UCSD-AML1 (cell line): ENCODE measurements at regions not wholly inside any gene's neighbourhood (a gene's known extent, or its start where the extent isn't known, plus 50 kb on each side); places are given as distances from the start of the nearest gene placed in this dataset.

ENCODE experiments used
- DNase-seq: peaks from one replicate; lab custom pipeline; 2025; ENCODE audit not compliant: unreplicated experiment; lab: John Stamatoyannopoulos, UW

DNA sequence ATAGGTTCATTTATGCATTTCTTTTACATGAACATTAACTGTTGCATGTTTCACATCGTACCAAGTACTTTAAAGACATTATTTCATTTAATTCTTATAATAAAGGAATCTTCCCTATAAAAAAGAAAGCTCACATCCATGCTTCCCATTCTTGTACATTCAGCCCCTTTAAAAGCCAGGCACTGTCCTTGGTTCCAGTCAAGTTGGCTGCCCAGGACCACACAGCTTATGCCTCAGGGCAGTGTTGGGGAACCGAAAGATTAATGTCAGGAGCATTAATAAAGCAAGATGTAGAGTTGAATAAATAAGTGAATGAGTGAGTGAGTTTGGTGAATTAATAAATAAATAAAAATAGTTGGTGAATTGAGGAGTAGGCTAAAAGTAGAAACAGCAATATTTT is 409.4 kb upstream of the DAB1 start:
- no peak for DNase-seq

DNA sequence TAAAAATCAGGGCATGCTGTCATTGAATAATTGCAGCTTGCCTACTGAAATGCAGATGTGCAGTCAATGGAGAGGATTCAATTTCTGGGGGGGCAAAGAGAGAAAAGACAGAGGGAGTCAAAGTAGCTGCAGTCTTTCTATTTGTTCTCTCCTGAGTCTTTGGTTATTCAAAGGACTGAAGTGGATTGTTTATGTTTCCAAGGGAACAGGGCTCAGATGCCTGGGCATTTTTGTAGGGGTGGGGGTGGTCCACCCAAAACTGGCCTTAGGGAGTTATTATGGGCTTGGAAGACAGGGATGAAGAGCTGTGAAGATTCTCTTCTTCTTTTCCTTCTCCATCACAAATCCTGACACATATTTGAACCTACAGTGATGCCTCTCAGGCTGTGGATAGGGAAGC is 408.8 kb upstream of the DAB1 start:
- no peak for DNase-seq

DNA sequence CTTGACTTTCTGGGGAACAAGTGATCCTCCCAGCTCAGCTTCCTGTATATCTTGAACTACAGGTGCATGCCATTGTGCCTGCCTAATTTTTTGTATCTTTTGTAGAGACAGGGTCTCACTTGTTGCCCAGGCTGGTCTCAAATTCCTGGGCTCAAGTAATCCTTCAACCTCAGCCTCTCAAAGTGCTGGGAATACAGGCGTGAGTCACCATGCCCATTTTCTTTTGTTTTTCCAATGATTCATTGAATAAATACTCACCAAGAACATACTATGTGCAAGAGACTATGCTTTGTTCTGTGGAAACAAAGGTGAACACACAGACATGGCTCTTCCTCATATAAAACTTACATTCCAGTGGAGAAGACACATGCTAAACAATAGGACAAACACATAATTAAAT is 407.8 kb upstream of the DAB1 start:
- DNase-seq, result no peak

DNA sequence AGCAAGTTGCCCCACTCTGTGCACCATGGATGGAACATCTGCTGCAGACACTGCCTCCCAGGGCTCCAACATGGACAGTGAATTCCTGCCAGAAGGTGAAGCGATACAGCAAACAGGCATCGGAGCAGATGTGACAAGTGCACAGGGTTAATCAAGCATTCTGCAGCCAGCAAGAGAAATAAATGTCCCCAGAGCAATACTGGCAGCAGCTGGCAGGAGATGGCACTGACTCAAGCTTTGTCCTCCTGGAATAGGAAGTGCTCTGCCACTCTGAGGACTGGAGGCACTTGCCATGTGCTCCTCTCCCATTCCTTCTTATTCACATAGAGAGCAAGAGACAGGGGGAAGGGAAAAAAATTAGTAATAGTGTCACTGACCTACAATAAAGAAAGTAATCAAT is 402.7 kb upstream of the DAB1 start:
- no peak for DNase-seq

DNA sequence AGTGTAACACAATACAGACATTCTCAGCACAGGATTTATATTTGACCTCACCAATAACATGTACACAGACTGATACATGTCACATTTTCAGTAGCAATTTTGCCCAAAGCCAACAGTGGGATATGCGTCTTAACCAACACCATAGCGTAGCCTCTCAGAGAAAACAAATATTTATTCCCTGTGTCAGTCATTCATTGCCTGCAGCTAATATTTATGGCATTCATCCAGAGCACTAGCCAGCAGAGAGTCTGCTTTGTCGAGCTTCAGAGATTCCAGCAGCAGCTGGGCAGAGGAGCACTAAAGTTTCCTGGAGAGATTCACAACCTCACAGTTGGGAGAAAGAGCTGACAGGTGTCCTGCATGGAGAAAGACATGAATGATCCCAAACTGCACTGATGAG is 400.7 kb upstream of the DAB1 start:
- no peak for DNase-seq

DNA sequence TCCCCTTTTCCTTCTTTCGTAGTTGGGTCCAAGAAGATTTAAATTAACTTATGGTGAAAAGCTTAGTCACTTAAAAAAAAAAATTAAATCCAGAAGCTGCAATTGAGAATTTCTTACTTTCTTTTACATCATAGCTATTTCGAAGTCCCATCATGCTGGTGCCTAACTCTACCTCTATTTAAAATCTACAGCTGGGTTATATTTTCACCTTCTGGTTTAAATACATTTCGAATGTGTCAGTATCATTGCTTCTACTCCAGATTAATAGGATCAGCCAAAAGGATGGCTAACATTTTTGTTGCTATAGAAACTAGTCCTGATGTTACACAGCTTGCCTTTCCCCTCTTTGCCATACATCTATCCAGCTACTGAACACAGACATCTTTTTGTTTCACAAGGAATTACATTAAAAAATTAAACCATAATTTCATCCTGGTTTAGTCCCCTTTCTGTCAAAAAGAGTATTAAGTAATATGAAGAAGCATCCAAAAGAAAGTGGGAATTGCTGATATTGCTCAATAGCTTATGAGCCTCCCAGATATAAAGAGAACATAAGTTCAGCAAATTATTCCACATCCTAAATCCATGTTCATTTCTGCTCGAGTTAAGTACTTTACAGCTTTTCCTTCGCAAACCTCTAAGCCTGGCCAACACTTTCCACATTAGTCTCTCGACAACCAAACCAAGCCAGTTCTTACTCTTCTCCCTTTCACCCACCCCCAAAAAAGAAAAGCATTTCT is 396.7 kb upstream of the DAB1 start:
- no peak for DNase-seq

DNA sequence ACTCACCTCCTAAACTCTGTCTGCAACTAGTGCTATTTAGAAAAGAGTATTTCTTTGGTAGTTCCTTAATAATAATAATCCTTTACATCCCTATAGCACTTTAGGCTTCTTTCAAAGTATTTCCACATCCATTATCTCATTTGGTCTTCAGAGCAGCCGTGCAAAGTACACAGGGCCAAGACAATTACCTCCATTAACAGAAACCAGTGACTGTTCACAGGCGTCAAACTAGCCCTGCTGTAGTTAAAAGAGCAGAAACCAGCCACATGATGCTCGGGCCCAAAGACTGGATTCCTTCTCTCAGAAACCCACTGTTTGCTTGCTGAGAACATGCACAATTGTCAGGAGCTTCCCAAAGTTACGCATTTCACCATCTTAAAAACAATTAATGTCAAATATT is 396.0 kb upstream of the DAB1 start:
- no peak for DNase-seq

DNA sequence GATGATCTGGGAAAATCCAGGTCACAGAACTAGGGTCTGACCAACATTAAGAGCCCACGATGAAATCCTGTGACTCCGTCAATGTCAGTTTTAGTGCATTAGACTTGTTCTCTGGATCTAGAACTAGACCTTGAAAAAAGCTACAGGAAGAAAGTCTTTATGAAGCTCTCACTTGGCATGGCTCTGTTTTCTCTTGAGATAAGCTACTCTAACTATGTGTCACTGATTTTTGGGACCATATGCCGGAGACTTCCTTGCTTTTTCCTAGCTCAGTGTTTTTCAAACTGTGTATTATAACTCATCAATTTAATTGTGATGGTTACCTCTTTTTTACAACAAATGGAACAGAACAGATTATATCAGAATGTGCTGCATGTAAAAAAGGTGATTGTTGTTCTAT is 379.7 kb upstream of the DAB1 start:
- DNase-seq, result no peak

DNA sequence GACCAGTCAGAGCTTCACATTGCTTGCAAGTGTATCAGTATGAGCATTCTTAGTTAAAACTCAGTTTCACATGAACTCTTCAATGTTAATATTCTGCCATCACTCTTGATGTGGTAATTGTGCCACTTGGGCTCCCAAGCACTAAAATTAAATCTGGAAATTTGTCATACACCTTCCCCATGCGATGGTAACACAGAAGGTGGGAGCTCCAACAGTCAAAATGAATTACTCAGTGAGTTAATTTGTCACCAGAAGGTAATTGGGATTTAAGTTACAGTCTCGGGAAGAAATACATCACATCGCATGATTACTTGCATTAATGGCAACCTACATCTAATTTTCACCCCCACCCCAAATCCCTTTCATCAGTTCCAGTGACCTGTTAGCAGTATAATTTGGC is 376.5 kb upstream of the DAB1 start:
- DNase-seq, result no peak

DNA sequence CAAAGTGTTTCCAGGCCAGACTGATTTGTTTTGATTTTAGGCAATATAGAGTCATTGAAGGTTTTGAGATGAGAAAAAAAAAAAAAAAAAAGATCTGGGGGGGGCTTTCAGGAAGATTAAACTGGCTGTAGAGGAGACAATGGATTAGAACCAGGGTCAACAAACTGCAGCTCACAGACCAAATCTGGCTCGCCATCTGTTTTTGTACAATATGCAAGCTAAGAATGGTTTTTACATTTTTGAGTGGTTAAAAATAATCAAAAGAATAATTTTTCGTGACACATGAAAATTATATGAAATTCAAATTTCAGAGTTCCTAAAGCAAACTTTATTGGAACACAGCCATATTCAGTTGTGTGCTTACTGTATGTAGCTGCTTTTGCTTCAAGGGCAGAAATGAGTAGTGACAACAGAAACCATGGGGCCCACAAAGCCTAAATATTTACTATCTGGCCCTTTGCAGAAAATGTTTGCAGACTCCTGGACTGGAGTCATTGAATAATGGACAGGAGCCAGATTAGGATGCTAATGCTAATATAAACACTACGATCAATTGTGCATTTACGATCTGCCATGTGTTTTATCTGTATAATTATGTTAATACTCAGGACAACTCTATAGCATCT is 375.7 kb upstream of the DAB1 start:
- no peak for DNase-seq

DNA sequence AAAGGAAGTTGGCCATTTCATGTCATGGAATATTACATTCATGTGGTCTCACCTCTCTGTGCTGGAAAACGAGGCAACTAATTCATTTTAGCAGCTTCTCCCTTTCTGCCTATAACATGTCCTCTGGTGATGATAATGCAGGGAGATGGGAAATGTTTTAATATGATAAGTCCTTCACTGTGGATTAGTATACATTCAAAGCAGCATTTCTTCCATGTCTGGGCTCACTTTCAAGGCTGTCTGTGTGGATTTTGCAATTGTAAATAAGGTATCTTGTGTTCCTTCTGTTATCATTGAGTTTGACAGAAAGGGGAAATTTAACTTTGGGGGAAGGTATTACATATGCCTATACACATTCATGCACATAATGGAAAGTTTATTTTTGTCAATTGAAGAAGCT is 374.7 kb upstream of the DAB1 start:
- DNase-seq, result no peak

DNA sequence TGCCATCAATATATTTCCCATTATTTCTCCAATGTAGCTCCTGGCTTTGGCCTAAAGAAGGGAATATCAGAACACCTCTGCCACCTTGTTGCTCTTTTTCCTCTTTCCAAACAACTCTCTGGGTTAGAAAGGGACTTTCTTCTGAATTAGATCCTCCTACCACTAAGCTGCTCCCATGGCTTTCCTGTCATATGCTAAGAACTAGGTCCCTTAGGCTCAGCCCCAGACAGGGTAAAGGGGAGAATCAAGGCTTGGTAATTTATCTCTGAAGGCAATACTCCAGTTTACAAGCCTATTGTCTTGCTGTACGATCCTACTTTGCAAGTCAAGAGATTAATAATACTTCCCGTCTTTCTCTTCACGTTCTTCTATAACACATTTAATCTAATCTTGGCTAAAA is 373.2 kb upstream of the DAB1 start:
- DNase-seq, result no peak

DNA sequence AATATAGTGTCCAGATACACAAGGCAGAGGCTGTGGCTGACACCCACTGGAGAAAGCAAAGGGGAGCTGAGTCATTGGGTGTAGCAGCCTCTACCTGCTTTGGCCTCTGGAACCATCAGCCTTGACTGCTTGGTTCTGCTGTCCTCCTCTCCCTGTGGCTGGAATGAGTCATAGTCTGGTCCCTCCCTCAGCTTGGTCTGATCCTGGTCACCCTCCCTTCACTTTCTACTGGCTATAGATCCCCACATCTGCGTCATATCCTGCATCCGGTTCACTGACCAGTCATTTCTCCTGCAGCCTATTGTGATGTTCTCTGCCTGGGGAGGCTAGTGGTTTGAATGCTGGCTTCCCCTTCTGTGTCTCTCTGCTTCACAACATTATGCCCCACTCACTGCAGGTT is 372.8 kb upstream of the DAB1 start:
- DNase-seq, result no peak

DNA sequence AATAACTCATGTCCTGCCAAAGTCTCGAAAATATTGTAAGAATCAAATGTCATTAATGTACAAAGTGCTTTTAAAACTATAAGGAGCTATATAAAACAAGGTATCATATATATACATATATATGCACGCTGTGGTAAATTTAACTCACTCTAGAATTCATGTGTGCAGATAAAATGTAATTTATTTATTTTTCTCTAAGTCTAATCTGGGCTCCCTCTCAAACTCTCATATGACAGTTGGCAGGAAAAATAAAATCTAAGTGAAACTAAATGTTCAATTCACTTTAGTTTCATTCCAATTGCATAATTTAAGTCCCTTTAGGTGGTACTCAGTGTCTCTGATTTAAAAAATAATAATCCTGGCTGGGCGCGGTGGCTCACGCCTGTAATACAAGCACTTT is 372.0 kb upstream of the DAB1 start:
- DNase-seq, result no peak

DNA sequence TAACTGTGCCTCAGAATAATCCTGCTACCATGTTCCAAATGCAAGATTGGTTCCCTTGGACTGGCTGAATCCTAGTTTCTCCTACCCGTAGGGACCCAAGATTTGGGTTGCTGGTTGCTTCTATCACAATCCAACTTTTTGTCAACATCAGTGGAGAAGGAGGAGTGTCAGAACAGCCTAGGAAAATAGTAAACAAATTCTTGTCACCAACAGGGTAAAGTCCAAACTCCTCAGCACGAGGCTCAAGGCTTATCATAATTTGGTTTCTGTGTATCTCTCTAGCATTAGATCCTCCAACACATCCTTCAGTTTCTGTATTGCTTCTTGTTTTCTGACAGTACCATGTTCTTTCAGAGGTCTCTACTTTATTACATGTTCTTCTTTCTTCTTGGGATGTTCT is 370.2 kb upstream of the DAB1 start:
- no peak for DNase-seq

DNA sequence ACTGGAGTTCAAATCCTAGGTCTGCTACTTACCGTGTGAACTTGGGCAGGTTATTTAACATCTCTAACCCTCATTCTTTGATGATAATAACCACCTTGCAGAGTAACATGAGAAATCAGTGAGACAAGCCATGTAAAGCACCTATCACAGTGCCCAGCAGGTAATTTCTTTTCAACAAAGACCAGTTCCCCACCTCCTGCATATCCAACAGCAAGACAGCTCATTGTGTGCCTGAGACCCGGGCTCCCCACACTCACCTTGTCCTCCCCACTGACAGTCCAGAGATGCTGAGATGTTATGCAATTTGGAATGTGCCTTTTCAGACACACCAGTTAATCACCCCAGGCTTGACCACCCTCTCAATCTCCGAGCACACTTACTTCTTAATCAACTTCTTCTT is 367.6 kb upstream of the DAB1 start:
- DNase-seq, result no peak

DNA sequence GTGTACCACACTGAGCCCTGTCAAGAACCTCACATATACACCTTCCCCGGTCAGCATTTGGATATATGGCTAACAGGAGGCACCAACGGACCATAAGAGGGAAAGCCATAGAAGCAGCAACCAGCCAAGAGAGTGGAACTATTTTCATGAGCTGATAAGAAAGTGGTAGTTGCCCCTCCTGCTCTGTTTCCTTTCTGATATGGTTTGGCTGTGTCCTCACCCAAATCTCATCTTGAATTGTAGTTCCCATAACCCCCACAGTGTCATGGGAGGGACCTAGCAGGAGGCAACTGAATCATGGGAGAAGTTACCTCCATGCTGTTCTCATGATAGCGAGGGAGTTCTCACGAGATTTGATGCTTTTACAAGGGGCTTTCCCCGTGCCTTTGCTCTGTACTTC is 366.1 kb upstream of the DAB1 start:
- no peak for DNase-seq

DNA sequence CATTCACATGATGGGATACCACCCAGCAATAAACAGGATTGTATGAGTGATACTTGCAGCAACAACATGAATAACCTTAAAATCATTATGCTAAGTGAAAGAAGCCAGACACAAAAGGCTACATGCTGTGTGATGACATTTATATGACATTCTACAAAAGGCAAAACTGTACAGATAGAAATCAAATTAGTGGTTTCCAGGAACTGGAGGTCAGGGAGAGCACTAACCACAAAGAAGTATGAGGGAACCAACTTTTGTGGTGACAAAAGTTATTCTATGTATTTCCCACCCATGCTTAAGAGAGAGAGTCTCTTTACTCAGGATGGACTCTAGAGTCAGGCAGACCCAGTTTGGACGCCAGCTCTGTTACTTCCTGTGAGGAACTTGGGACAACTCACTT is 364.5 kb upstream of the DAB1 start:
- no peak for DNase-seq

DNA sequence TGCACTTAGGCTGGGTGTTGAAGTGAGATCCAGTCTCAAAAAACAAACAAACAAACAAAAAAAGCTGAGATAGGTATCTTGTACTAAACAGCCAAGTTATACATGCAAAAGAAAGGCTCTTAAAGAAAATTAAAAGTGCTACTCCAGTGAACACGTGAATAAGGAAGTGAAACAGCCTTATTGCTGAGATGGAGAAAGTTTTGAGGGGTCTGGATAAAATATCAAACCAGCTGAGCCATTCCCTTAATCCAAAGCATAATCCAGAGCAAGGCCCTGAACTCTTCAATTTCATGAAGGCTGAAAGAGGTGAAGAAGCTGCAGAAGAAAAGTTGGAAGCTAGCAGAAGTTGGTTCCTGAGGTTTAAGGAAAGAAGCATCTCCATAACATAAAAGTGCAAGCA is 360.5 kb upstream of the DAB1 start:
- no peak for DNase-seq

DNA sequence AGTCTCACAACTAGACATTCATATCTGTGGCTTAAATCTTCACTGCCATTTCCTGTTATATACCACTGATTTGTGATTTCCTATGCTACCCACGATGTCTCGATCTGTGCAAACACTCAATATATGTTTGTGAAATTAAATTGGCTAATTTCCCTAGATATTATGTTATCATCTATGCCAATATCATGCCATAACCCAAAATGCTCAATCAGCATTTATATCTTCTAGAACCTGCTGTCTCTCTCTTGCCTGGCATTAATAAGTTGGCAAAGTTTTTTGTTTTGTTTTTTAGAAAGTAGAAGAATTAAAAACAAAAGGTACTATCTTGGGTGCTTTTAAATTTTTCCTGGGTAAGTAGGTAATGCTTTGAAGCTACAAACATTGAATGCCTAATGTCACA is 358.5 kb upstream of the DAB1 start:
- DNase-seq, result no peak

DNA sequence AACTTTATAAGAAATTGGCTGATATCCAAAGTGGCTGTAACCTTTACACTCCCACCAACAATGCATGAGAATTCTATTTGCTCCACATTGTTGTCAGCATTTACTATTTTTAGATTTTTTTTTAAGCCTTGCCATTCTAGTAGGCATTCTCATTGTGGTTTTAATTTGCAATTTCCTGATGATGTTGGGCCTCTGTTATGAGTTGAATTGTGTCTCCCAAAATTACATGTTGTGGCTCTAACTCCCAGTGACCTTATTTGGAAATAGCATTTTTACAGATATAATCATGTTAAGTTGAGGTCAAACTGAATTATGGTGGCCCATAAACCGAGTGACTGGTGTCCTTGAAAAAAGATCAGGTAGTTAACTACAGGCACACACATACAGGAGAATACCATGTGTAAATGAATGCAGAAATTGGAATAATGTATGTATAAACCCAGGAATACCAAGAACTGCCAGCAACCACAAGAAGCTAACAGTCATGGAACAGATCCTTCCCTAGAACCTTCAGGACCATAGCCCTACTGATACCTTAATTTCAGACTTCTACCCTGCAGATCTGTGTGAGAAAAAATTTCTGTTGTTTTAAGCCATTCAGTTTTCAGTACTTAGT is 348.8 kb upstream of the DAB1 start:
- DNase-seq, result no peak

DNA sequence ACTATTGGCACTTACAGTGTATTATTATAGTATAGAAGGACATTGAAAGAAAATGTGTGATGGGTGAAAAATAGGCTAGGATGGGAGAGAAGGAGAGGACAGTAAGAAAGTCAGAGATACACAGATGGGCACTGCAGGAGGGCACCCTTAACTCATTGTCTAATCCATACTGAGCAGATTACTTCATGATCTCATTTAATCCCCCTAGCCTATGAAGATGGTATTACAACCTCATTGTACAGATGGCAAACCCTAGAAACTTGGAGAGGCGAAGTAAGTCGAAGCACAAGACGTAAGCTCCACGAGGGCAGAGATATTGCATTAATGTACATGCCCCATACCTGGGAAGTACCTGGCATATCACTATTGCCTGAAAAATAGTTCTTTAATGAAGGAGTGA is 346.9 kb upstream of the DAB1 start:
- no peak for DNase-seq

DNA sequence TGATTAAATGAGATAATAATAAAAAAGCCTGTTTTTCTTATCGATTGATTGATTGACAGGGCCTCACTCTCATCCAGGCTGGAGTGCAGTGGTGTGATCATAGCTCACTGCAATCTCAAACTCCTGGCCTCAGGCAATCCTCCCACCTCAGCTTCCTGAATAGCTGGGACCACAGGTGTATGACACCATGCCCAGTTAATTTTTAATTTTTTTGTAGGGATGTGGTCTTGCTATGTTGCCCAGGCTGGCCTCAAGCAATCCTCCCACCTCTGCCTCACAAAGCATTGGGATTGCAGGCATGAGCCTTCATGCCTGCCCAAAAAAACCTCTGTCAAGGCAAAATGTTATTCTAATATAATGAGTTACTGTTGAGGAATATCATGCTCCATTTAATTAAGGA is 346.4 kb upstream of the DAB1 start:
- no peak for DNase-seq
